RPMI7951 (cell line): ENCODE measurements at regions not wholly inside any gene's neighbourhood (a gene's known extent, or its start where the extent isn't known, plus 50 kb on each side); places are given as distances from the start of the nearest gene placed in this dataset.
A peak's percentile ranks its signal among the peaks of the same experiment; 100 is the strongest.
"Not testable (repeated sequence)": the region's sequence is repeated elsewhere in the genome, so short reads cannot be mapped to it uniquely, and the experiment has no call there.

Experiments
- DNase-seq: peaks from one replicate; pipeline ENCODE4 v3.0.0-alpha.2; 2012; ENCODE audit warnings: low read depth

DNA sequence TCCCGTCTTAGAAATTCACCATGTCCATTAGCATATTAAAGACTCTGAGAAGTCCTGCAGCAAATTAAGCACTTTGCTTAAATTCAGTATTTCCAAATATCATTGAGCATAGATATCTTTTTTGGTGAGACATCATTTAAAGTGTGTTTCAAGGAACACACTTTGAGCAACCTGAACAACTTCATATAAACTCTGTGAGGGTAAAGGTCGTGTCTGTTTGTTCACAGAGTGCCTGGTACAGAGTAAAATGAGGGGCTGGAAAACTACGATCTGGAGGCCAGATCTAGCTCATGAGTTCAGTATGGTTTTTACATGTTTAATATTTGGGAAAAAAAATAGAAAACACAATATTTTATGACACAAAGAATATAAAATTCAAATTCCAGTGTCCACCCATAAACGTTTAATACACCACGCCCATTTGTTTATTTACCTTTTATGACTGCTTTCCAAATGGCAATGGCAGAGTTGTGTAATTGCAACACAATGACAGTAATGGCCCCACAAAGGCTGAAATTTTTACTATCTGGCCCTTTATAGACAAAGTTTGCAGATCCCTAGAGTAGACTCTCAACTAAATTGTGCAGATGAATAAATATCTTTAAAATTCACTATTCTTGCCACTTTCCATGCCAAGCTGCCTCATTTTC is 67.4 kb downstream of the SNTN start:
- no peak for DNase-seq

- DNase-seq, result peak; percentile 58
Observed at GRCh38 chr3:63720951-63721350, 68.5 kb downstream of the SNTN start.

DNA sequence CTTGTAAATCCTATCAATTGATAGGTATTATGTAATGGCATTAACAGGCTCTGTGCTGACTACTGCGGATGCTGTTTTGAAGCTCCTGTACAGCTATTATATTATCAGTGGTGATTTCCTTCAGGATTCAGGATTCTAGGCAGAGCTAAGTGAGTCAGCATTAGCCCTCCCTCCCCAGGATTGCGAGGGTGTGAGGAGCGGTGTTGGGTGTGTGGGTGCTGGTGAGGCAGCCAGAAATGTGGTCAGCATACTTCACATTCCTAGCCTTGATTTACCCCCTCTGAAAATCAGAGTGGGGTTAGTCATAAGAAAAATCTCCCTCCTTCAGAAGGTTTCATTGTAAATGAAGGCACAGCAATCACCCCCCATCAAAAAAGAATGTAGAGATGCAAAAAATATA is 72.5 kb downstream of the SNTN start:
- DNase-seq, result peak; percentile 82

GRCh38 chr3:63726656-63727055 is 74.2 kb downstream of the SNTN start:
- no peak for DNase-seq

GRCh38 chr3:63727233-63727632 is 74.8 kb downstream of the SNTN start:
- DNase-seq, result peak; percentile 34

DNA sequence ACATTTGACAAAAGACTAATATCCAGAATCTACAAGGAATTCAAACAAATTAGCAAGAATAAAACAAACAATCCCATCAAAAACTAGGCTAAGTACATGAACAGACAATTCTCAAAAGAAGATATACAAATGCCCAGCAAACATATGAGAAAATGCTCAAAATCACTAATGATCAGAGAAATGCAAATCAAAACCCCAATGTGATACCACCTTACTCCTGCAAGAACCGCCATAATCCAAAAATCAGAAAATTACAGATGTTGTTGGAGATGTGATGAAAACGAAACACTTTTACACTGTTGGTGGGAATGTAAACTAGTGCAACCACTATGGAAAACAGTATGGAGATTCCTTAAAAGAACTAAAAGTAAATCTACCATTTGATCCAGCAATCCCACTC is 79.4 kb downstream of the SNTN start:
- DNase-seq, result no peak

DNA sequence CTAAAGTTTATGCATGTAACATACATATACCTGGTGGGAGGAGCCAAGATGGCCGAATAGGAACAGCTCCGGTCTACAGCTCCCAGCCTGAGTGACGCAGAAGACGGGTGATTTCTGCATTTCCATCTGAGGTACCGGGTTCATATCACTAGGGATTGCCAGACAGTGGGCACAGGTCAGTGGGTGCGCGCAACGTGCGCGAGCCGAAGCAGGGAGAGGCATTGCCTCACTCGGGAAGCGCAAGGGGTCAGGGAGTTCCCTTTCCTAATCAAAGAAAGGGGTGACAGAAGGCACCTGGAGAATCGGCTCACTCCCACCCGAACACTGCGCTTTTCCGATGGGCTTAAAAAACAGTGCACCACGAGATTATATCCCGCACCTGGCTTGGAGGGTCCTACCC is 80.8 kb downstream of the SNTN start:
- not testable (repeated sequence) for DNase-seq

GRCh38 chr3:63734632-63735031 is 82.2 kb downstream of the SNTN start:
- not testable (repeated sequence) for DNase-seq

DNA sequence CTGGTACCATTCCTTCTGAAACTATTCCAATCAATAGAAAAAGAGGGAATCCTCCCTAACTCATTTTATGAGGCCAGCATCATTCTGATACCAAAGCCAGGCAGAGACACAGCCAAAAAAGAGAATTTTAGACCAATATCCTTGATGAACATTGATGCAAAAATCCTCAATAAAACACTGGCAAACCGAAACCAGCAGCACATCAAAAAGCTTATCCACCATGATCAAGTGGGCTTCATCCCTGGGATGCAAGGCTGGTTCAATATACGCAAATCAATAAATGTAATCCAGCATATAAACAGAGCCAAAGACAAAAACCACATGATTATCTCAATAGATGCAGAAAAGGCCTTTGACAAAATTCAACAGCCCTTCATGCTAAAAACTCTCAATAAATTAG is 82.3 kb upstream of the C3orf49 start:
- DNase-seq, result not testable (repeated sequence)

GRCh38 chr3:63738577-63738976 is 80.5 kb upstream of the C3orf49 start:
- DNase-seq, result not testable (repeated sequence)

DNA sequence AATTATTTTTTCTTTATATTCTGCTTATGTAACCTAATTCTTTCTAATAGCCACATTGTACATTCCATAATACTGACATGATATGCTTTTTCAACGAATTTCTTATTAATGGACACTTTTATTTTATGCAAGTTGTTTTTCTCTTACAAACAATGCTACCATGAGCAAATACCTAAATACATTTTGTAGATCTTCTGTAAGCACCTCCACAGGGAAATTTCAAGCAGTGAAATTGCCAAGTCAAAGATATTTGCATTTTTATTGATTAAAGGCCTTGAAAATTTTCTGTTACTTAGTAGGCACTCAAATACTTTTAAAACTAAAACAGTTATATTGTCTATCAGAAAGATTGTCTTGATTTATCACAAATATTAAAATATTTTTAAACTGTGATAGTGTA is 79.6 kb upstream of the C3orf49 start:
- no peak for DNase-seq

GRCh38 chr3:63740116-63740515 is 79.0 kb upstream of the C3orf49 start:
- DNase-seq, result no peak

DNA sequence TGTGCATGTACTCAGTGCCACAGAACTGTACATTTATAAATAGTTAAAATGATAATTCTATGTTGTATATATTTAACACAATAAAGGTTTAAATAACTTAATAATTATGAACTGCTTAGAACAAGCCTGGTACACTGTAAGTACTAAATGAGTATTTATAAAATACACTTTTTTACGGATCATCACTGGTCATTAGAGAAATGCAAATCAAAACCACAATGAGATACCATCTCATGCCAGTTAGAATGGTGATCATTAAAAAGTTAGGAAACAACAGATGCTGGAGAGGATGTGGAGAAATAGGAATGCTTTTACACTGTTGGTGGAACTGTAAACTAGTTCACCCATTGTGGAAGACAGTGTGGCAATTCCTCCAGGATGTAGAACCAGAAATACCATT is 74.4 kb upstream of the C3orf49 start:
- DNase-seq, result not testable (repeated sequence)

DNA sequence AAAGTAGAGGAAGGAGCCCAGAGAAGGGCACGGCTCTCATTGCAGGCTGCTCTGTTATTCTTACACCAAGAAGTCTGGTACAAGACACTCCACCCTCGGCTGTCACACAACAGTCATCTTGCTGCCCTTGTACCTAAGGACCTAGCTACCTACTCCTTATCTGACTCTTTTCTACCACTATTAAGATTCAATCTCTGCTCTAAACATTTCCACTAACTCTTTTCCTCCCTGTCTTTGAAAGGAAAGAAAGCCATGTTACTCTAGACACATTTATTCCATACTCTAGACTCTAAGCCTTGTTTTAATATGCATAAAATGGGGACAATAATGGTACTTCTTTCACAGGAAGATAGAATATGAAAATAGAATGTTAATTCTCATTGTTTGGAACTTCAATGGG is 73.3 kb upstream of the C3orf49 start:
- no peak for DNase-seq

DNA sequence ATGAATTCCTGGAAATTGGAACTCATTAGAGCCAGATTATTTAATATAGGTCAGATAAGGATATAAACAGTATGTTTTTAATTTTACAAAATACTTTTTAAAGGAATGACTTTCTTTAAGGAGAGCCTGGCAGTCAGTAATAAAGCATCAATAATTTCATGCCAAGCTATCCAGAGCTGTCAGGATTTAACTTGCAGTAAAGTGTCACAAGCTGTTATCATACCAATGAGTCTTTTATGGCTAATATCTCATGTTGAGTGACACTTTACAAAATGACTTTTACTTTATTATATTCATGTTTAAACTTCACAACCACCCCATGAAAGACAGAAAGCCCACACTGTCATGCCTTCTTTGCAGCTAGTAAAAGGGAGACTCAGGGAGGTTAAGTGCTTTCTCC is 72.9 kb upstream of the C3orf49 start:
- DNase-seq, result no peak

GRCh38 chr3:63751459-63751858 is 67.6 kb upstream of the C3orf49 start:
- DNase-seq, result no peak

DNA sequence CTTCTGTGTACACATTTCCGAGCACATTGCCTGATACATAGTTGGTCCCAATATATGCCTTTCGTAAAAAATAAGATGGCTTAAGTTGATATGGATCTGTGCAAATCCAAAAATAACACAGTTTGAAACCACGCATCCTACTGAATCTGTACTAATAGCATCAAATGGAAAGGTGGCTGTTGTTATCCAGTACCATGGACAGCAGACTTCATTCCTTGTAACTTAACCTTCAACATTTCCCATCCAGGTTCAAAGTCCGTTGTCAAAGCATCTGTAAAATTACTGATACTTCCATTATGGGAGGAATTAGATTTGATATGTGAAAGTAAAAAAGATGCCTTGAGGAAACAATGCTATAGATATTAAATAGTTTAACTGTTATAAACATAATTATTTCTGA is 65.5 kb upstream of the C3orf49 start:
- DNase-seq, result peak; percentile 47

DNA sequence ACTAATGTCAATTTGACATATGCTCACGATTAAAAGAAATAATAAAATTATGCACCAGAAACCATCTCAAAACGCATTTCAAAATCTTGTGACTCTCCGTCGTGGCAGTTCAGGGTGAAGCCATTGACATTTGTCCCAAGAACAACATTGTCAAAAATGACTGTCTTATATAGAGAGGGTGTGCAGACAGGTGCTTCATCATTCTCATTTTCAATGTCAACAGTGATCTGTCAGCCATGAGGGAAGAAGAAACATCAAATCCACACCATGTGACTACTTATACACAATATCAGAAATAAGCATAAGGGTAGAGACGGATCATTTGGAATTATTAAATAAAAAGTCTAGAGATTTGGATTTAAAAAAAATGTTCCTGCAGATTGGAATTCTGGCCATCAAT is 65.1 kb upstream of the C3orf49 start:
- DNase-seq, result no peak

- DNase-seq, result peak; percentile 61
Observed at GRCh38 chr3:63762180-63762579, 56.9 kb upstream of the C3orf49 start.

DNA sequence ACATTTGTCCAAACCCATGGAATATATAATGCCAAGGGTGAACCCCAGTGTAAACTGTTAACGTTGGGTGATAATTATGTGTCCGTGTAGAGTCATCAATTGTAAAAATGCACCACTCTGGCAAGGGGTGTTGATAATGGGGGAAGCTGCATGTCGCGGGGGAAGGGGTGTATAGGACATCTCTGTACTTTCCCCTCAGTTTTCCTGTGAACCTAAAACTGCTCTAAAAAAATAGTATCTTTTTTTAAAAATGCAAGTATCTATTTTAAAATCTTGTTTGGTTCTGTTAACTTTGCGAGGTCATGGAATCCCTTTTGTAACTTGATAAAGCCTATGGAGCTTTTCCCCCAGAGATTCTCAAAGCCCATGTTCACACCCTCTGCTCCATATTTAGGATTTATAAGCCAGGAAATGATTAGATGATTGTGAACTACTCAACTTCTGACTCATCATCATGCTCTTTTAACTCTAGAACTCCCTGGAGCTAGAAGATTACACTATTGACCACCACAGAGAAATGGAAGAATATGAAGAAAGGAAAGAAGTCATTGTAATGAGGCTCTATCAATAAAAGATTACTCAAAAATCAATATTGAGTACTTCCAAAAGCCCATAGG is 56.1 kb upstream of the C3orf49 start:
- peak; percentile 71 for DNase-seq

GRCh38 chr3:63764511-63764910 is 54.6 kb upstream of the C3orf49 start:
- no peak for DNase-seq

- no peak for DNase-seq
Observed at GRCh38 chr3:63766261-63766660, 52.8 kb upstream of the C3orf49 start.

- DNase-seq, result no peak
Observed at GRCh38 chr3:63768386-63768785, 50.7 kb upstream of the C3orf49 start.

DNA sequence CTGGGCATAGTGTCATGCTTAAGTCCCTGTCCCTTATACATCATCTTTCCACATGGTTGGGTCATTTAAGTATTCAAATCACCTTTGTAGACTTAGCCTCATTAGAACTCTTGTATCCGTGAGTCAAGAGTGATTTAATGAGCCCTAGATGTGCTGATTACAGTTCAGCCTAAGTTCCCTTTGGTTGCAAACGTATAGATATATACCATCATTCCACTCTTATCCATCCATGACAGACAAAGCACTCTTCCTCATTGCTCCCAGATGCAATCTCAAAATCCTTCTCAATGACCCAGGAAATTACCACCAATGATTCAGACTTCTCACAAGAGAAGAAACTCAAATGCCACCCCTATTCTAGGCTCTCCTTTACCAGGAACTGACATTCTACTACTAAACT is 50.2 kb upstream of the C3orf49 start:
- no peak for DNase-seq
